Activated naive CD4-positive, alpha-beta T cell treated with anti-CD3 and anti-CD28 coated beads, Interleukin-2, amount 50 U/mL, for 72 hours (primary cell): ENCODE measurements at regions not wholly inside any gene's neighbourhood (a gene's known extent, or its start where the extent isn't known, plus 50 kb on each side); places are given as distances from the start of the nearest gene placed in this dataset.

Source experiments
- ATAC-seq, 2 donors: fragments of 150-1000 bp; cut with Tn5 transposase; 2 replicates each; pipeline ENCODE4 v1.10.0; 2021; ENCODE audit warnings: mild to moderate bottlenecking in 2 of 2, moderate library complexity in 2 of 2
- DNase-seq, 2 donors: peaks; one replicate each; pipeline ENCODE4 v3.0.0; 2021 to 2022; ENCODE audit warnings: low spot score in 2 of 2
- H3K27ac Mint-ChIP-seq, 2 donors: one replicate each; pipeline ENCODE4 v1.8.0; 2022; ENCODE audit warnings: mild to moderate bottlenecking in 2 of 2, mixed read lengths in 2 of 2
- H3K36me3 Mint-ChIP-seq, 2 donors: one replicate each; pipeline ENCODE4 v1.8.0; 2022; ENCODE audit warnings: mixed read lengths in 2 of 2
- H3K9me3 Mint-ChIP-seq, 2 donors: one replicate each; pipeline ENCODE4 v1.8.0; 2022; ENCODE audit warnings: mixed read lengths in 2 of 2

DNA sequence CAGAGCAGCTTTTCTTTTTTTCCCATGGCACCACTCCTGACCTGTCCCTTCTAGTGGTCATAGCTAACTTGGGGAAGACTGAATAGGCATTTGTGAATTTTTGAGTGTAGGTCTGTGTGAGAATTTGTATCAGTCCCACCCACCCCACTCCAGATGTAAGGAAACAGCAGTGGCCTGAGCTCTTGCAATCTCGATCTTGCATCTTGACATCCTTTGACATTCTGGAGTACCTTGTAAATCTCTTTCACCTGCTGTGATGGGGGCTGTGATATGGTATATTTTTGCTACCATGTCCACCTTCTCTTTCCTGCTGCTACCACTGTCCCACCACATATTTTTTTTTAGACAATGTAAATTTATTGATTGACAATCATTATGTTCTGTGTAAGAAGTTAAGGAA is 289.3 kb downstream of the MAP2K6 start:
- H3K36me3 Mint-ChIP-seq: peaks cover 4 to 12% of the 10 kb centered on the region in 2 donors
- DNase-seq (no peak), ATAC-seq (no peak)
- peaks cover 4 to 11% of the 10 kb centered on the region in 2 donors for H3K9me3 Mint-ChIP-seq
- H3K27ac Mint-ChIP-seq: no peak overlapping the region

- peaks cover 0 to 6% of the 10 kb centered on the region in 2 donors for H3K36me3 Mint-ChIP-seq
- peaks cover 0 to 3% of the 10 kb centered on the region in 2 donors for H3K9me3 Mint-ChIP-seq
- no peak for ATAC-seq
- no peak for DNase-seq
- H3K27ac Mint-ChIP-seq: no peak overlapping the region
Observed at GRCh38 chr17:69704935-69705334, 290.4 kb downstream of the MAP2K6 start.

DNA sequence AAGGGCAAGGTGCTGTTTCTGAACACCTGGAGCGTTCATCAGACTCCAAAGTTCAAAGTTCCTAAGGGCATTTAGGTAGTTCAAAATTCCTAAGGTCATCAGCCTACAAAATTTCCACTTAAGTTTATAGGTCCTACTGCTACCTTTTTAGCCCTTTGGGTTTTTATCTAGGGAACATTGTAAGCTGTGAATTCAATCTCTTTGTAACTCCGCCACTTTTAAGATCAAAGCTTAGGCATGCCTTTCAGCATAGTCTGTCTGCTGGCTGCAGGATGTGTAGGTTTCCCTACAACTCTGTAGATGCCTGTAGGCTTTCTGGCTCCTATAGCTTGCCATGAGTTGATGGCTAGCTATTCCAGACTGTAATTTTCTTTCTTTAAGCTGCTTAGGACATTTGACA is 291.6 kb downstream of the MAP2K6 start:
- no peak overlapping the region for H3K27ac Mint-ChIP-seq
- H3K36me3 Mint-ChIP-seq: no peaks in the 10 kb centered on the region
- DNase-seq: no peak
- H3K9me3 Mint-ChIP-seq: no peaks in the 10 kb centered on the region
- no peak for ATAC-seq

GRCh38 chr17:69709441-69709840 is 294.9 kb downstream of the MAP2K6 start:
- Mint-ChIP-seq H3K36me3 (no peaks in the 10 kb centered on the region), H3K27ac (no peak overlapping the region), H3K9me3 (no peaks in the 10 kb centered on the region)
- DNase-seq (no peak), ATAC-seq (peak; percentile 70 to 77)

DNA sequence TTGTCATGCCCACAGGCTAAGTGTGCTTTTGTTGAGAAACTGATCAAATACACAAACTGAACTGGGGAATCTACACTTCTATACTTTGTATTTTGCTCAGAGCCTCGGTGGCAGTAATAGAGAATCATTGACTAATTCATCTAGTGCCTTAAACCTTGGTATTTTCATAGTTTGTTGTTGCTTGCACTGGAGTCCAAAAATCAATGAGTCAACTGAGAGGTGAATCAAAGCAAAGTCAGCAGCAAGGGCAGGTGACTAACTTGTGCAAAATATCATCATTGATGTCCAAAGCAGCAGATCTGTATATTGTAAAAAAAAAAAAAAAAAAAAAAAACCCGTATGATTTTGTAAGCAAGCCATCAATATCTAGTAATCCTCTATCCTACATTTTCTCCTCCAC is 296.4 kb downstream of the MAP2K6 start:
- DNase-seq: no peak
- Mint-ChIP-seq H3K36me3 (no peaks in the 10 kb centered on the region), H3K27ac (no peak overlapping the region), H3K9me3 (peaks cover 0 to 4% of the 10 kb centered on the region in 2 donors)
- peak in 1 of 2 donors; percentile 44 for ATAC-seq

- no peak overlapping the region for H3K27ac Mint-ChIP-seq
- H3K9me3 Mint-ChIP-seq: peaks cover 0 to 6% of the 10 kb centered on the region in 2 donors
- DNase-seq (no peak), ATAC-seq (no peak)
- no peaks in the 10 kb centered on the region for H3K36me3 Mint-ChIP-seq
Observed at GRCh38 chr17:69711541-69711940, 297.0 kb downstream of the MAP2K6 start.

DNA sequence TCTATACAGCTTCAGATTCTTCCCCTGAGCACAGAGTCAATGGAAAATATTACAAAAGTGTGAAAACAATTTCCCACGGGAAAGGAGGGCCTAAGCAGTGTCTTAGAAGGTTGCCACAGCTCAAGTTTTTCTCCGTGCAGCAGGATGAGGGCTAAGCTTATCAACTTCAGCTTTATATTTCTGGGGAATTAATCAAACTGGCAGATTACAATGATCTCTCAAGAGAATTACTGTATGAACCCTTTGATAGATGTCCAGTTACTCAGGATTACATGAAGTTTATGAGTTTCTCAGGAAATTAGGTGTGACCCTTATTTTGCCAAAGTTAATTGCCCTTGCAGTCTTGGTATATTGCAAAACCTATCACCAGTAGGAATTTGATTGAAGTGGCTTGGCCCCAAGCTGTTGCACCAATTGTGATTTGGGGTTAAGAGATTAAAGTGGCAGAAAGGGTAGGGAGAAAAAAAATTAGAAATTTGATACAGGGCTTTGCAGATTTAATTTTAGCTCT is 298.4 kb downstream of the MAP2K6 start:
- Mint-ChIP-seq H3K9me3 (peaks cover 0 to 11% of the 10 kb centered on the region in 2 donors), H3K36me3 (no peaks in the 10 kb centered on the region), H3K27ac (no peak overlapping the region)
- ATAC-seq (no peak), DNase-seq (no peak)

DNA sequence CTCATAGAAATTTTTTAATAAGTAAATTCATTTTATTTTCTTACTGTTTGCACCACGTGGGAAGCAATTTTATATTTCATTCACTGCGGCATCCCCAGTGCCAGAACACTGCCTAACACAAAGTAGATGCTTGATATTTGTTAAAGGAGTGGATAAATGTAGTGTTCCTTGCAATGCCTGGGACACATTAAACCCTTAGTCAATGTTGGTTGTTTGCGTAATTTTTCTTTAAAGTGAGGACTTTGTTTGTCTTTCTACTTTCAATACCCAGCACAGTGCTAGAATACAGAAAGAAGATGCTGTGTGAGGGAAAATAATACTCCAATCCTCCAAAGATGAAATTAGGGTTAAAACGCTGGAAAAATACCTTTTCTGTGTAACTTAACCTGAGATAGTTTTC is 299.3 kb downstream of the MAP2K6 start:
- ATAC-seq: no peak
- no peaks in the 10 kb centered on the region for H3K36me3 Mint-ChIP-seq
- peaks cover 0 to 15% of the 10 kb centered on the region in 2 donors for H3K9me3 Mint-ChIP-seq
- no peak for DNase-seq
- H3K27ac Mint-ChIP-seq: no peak overlapping the region

GRCh38 chr17:69714669-69715068 is 300.2 kb downstream of the MAP2K6 start:
- H3K9me3 Mint-ChIP-seq: peaks cover 0 to 15% of the 10 kb centered on the region in 2 donors
- H3K27ac Mint-ChIP-seq: no peak overlapping the region
- ATAC-seq (no peak), DNase-seq (no peak)
- H3K36me3 Mint-ChIP-seq: no peaks in the 10 kb centered on the region

DNA sequence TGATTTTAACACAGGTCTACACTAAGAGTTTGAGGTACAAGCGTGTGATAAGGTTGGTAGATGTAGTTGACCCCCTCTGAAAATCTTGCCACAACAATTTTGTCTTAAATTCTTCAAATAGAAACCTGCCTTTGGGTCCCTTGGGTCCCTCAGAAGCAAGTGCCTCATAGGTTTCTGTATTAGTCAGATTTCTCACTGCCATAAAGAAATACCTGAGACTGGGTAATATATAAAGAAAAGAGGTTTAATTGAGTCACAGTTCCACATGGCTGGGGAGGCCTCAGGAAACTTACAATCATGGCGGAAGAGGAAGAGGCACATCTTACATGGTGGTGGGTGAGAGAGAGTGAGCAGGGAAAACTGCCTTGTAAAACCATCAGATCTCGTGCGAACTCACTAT is 301.2 kb downstream of the MAP2K6 start:
- DNase-seq (no peak), ATAC-seq (peak; percentile 50 to 71)

DNA sequence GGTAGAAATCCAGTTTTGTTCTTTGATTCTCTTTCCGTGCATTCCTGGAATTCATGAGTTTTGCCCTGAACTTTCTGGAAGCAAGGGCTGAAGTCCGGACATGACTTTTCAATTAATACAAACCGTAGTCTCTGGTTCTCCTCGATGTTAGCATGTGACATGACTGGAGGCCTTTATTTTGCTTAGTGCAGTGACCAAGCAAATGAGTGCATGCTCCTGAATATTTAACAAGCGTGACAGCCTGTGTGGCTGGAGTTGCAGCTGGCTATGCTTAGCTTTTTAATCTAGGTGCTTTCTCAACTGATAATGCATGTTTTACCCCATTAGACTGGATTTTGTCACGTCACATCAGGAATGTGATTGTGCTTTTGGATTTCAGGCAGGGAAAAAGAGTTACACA is 302.1 kb downstream of the MAP2K6 start:
- no peak for DNase-seq
- Mint-ChIP-seq H3K27ac (peak overlapping the region in 1 of 2 donors; percentile 55), H3K36me3 (no peaks in the 10 kb centered on the region), H3K9me3 (peaks cover 0 to 15% of the 10 kb centered on the region in 2 donors)
- ATAC-seq: no peak

More for the DNA sequence above, 301.2 kb downstream of the MAP2K6 start:
- H3K27ac Mint-ChIP-seq: peak overlapping the region in 1 of 2 donors; percentile 55
- H3K9me3 Mint-ChIP-seq: peaks cover 0 to 15% of the 10 kb centered on the region in 2 donors
- H3K36me3 Mint-ChIP-seq: no peaks in the 10 kb centered on the region

DNA sequence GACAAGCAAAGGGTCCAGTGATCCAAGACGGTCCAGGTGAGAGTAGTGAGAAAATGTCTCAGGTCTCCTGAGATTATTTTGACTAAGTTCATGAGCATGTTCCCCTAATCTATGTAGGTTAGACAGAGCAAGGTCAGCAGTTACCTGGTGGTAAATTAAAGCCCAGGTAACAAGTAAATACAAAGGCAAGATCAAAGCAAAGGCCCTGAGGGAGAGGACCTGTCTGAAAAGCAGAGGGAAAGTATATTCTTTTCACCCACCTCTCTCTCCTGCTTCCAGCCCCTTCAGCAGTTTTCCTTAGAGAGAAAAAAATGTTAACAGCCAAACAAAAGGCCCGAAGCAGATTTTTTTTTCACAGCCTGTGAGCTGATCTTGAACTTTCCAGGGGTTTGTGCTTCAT is 302.7 kb downstream of the MAP2K6 start:
- peaks cover 0 to 15% of the 10 kb centered on the region in 2 donors for H3K9me3 Mint-ChIP-seq
- ATAC-seq (no peak), DNase-seq (no peak)
- no peaks in the 10 kb centered on the region for H3K36me3 Mint-ChIP-seq
- H3K27ac Mint-ChIP-seq: no peak overlapping the region

- peak overlapping the region in 1 of 2 donors; percentile 18 for H3K27ac Mint-ChIP-seq
- DNase-seq (no peak), ATAC-seq (no peak)
- peaks cover 0 to 15% of the 10 kb centered on the region in 2 donors for H3K9me3 Mint-ChIP-seq
- H3K36me3 Mint-ChIP-seq: no peaks in the 10 kb centered on the region
Observed at GRCh38 chr17:69717819-69718218, 303.3 kb downstream of the MAP2K6 start.

DNA sequence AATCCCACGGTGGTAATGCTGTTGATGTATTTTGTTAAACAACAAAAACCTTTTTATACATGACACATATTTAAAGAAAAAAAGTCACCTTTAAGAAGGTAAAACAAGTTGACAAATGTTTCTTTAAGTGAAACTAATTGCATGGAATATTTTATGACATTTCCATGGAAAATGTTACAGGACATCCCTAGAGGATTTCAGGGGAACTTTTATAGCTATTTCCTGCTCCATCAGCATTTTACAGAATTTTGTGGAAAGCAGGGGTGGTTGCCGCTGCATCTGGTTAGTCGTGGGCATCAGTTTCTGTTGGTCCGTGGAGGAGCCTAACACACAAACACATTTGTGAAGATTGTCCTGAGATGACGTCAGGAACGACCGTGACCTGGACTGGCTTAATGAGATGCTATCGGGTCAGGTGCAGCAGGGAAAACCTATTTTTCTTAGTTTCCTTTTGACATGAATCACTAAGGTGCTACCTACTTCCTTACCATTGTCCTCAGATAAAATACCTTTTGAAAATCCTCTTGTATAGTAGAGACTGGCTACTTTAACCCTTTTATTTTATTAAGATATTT is 305.1 kb downstream of the MAP2K6 start:
- Mint-ChIP-seq H3K9me3 (peaks cover 0 to 15% of the 10 kb centered on the region in 2 donors), H3K36me3 (no peaks in the 10 kb centered on the region), H3K27ac (no peak overlapping the region)
- DNase-seq (no peak), ATAC-seq (no peak)

- DNase-seq (no peak), ATAC-seq (no peak)
- no peaks in the 10 kb centered on the region for H3K36me3 Mint-ChIP-seq
- no peak overlapping the region for H3K27ac Mint-ChIP-seq
- H3K9me3 Mint-ChIP-seq: peaks cover 0 to 8% of the 10 kb centered on the region in 2 donors
Observed at GRCh38 chr17:69722518-69722917, 308.0 kb downstream of the MAP2K6 start.

DNA sequence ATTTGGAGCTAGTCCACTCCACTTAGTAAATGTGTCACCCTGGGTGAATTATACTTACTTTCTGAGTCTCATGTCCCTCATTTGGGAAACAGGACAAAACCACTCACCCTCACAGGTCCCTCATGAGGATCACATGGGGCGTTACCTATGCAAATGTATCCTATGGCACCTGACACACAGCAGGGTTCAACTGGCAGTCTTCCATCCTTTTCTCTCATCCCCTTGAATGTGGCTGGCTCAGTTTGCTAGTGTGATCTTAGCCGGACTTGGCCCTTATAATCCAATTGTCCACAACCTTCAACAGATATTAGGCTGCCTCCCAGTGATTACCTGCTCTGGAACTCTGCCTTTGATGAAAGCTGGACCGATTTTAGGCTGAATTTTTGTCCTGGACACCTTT is 308.8 kb downstream of the MAP2K6 start:
- H3K36me3 Mint-ChIP-seq: no peaks in the 10 kb centered on the region
- no peak for ATAC-seq
- DNase-seq: no peak
- peaks cover 0 to 8% of the 10 kb centered on the region in 2 donors for H3K9me3 Mint-ChIP-seq
- H3K27ac Mint-ChIP-seq: no peak overlapping the region

DNA sequence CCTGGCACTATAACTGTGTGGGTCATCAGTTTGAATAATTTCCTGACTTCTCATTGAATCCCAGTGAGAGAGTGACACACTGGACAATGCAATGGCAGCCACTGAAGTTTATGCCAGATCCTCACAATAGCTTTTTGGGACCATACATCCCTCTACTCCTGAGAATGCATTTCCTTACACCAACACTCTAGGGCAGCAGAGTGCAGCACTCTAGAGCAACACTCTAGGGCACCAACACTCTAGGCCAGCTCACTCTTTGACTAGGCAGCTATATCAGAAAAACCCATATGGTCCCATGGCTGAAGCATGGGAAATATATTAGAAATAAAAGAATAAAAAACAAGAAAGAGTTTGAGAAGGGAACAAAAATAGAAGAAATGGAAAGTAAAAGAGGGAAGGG is 309.2 kb downstream of the MAP2K6 start:
- Mint-ChIP-seq H3K36me3 (no peaks in the 10 kb centered on the region), H3K27ac (no peak overlapping the region), H3K9me3 (peaks cover 0 to 4% of the 10 kb centered on the region in 2 donors)
- DNase-seq: no peak
- ATAC-seq: no peak

DNA sequence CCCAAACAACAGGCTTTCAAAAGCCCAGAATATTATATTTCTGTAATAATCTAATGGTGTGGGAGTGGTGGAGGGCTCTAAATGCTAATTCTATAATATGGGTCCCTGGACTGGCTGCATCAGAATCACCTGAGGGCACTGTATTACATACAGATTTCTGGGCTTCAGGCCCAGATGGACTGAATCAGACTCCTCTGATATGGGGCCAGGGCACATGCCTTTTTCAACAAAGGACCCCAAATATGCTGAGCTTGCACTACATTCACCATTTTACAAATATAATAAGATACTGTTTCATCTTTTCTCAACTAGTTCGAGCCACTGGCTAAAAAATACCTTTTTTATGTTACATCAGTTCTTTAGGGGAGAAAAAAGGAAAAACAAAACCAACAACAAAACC is 309.7 kb downstream of the MAP2K6 start:
- ATAC-seq: no peak
- H3K36me3 Mint-ChIP-seq: no peaks in the 10 kb centered on the region
- H3K9me3 Mint-ChIP-seq: peaks cover 0 to 4% of the 10 kb centered on the region in 2 donors
- no peak for DNase-seq
- no peak overlapping the region for H3K27ac Mint-ChIP-seq
